ENCODE measurements at regions not wholly inside any gene's neighbourhood (a gene's known extent, or its start where the extent isn't known, plus 50 kb on each side); places are given as distances from the start of the nearest gene placed in this dataset.

- TF ChIP-seq USF2 (IDR thresholded peaks at IDR 0.05) (no peak), RCOR1 (IDR thresholded peaks at IDR 0.05; ENCODE audit: low read depth, low read length) (no peak), HOXB5 (CRISPR knock-in tag; IDR thresholded peaks at IDR 0.05) (no peak), RFX5 (IDR thresholded peaks at IDR 0.05) (no peak)
These were observed 271.0 kb upstream of the ATP10A start (continued) for GRCh38 chr15:26134152-26134551.

GRCh38 chr15:26132811-26133210 lies 269.7 kb upstream of the ATP10A start:
- no peak overlapping the region for H3K4me2 ChIP-seq
- FAIRE-seq = no peak
- DNase-seq (ENCODE audit: low read depth in 1 of 2, low spot score in 1 of 2) = no peak
- no peak overlapping the region for H3K4me3 ChIP-seq
- H3K4me1 ChIP-seq = no peaks in the 10 kb centered on the region
- no peak overlapping the region for H3K27ac ChIP-seq
- 16% methylated on average over 3 of the region's 3 CpGs for WGBS (ENCODE audit: missing lambda C conversion rate)
- no peaks in the 10 kb centered on the region for H3K9me3 ChIP-seq
- no peak for TF ChIP-seq USF2 (IDR thresholded peaks at IDR 0.05)
- no peak for TF ChIP-seq KDM5A (IDR thresholded peaks at IDR 0.05)
- no peak for TF ChIP-seq HDAC2 (IDR thresholded peaks at IDR 0.05)
- ChIA-PET CTCF (no interaction called here), POLR2A (no interaction called here)
- no peak for ATAC-seq

GRCh38 chr15:26129852-26130251 lies 266.7 kb upstream of the ATP10A start:
- WGBS (ENCODE audit: missing lambda C conversion rate) = 7% methylated on average over 5 of the region's 5 CpGs
- Histone ChIP-seq H3K4me2 (no peak overlapping the region), H3K4me1 (no peaks in the 10 kb centered on the region), H3K9me3 (no peaks in the 10 kb centered on the region), H3K27ac (no peak overlapping the region), H3K4me3 (no peak overlapping the region)
- ATAC-seq (no peak), DNase-seq (ENCODE audit: low read depth in 1 of 2, low spot score in 1 of 2) (no peak), FAIRE-seq (no peak)
- POLR2A ChIA-PET = no interaction called here
- TF ChIP-seq SMC3 (IDR thresholded peaks at IDR 0.05) (no peak), GATA3 (IDR thresholded peaks at IDR 0.05; ENCODE audit: borderline replicate concordance) (no peak), E2F6 (IDR thresholded peaks at IDR 0.05; ENCODE audit: borderline replicate concordance, low read depth) (no peak), HMGXB4 (CRISPR knock-in tag; IDR thresholded peaks at IDR 0.05; ENCODE audit: borderline replicate concordance) (no peak), HEYL (CRISPR knock-in tag; IDR thresholded peaks at IDR 0.05) (no peak), TP53 (CRISPR knock-in tag; IDR thresholded peaks at IDR 0.05) (no peak), HDAC2 (IDR thresholded peaks at IDR 0.05) (no peak), HES2 (IDR thresholded peaks at IDR 0.05) (no peak), CEBPB (IDR thresholded peaks at IDR 0.05) (no peak), EHF (CRISPR knock-in tag; IDR thresholded peaks at IDR 0.05) (no peak), NR3C1 (IDR thresholded peaks at IDR 0.05) (no peak), RAD21 (conservative IDR thresholded peaks at IDR 0.05 in 1 of 2, IDR thresholded peaks at IDR 0.05 in 1 of 2) (no peak), CHD4 (IDR thresholded peaks at IDR 0.05; ENCODE audit: borderline replicate concordance) (no peak), SREBF2 (IDR thresholded peaks at IDR 0.05) (no peak), FOSB (CRISPR knock-in tag; IDR thresholded peaks at IDR 0.05) (no peak), MYC (IDR thresholded peaks at IDR 0.05; ENCODE audit: borderline replicate concordance, low read length) (no peak), ESRRA (IDR thresholded peaks at IDR 0.05; ENCODE audit: borderline replicate concordance, low read length) (no peak), KDM5A (IDR thresholded peaks at IDR 0.05) (no peak), NPAS2 (CRISPR knock-in tag; IDR thresholded peaks at IDR 0.05; ENCODE audit: borderline replicate concordance) (no peak)
- CTCF ChIA-PET = no interaction called here

Data from A549 (cell line).